ENCODE measurements at regions not wholly inside any gene's neighbourhood (a gene's known extent, or its start where the extent isn't known, plus 50 kb on each side); places are given as distances from the start of the nearest gene placed in this dataset.

DNA sequence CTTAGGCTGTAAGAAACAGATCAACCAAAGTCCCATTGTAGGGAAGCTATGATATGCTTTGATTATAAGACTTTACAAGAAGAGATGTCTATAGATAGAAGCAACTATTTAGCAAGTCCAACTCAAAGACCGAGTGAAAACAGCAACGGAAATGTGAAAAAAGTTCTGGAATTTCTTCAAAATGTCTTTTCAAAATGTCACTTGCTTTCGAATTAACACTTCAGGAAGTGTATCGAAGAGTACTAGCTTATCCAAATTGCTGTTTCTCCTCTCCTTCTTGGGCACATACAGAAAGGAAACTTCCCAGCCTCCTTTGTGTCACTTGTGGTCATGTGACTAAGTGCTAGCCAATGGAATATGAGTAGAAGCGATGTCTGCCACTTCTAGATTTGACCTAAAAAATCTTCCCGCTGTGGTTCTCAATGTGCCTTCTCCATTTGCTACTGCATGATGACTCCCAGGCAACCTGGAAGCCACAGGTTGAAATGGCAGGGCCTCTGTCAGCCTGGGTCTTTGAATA is 89.9 kb downstream of the TSEN15 start:
- no peak for DNase-seq (ENCODE audit: low read depth)
- TF ChIP-seq, protein P1, sequence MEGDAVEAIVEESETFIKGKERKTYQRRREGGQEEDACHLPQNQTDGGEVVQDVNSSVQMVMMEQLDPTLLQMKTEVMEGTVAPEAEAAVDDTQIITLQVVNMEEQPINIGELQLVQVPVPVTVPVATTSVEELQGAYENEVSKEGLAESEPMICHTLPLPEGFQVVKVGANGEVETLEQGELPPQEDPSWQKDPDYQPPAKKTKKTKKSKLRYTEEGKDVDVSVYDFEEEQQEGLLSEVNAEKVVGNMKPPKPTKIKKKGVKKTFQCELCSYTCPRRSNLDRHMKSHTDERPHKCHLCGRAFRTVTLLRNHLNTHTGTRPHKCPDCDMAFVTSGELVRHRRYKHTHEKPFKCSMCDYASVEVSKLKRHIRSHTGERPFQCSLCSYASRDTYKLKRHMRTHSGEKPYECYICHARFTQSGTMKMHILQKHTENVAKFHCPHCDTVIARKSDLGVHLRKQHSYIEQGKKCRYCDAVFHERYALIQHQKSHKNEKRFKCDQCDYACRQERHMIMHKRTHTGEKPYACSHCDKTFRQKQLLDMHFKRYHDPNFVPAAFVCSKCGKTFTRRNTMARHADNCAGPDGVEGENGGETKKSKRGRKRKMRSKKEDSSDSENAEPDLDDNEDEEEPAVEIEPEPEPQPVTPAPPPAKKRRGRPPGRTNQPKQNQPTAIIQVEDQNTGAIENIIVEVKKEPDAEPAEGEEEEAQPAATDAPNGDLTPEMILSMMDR (IDR thresholded peaks at IDR 0.05; ENCODE audit: insufficient read depth, low read length) = no peak
- H3K4me3 ChIP-seq (ENCODE audit: low read depth, low read length) = no peak overlapping the region

DNA sequence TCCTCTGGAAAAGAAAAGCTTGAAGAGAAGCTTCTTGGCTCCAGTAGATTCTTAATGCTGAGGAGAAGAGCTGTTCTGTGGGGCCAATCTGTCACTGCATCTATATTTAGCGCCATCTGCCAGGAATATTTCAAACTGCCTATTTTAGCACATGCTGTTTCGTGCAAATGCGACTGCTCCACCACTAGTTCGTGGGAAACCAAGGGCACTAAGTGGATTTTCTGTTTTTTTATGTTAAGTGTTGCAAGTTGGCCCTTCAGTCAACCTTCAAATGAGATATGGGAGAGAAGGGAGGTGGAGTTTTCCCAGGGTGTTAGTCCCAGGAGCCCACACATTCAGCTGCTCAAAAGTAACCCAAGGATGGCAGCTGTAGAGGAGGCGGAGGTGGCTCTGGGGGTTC is 91.9 kb downstream of the TSEN15 start:
- no peak overlapping the region for H3K4me3 ChIP-seq (ENCODE audit: low read depth, low read length)
- peak; percentile 40 for DNase-seq (ENCODE audit: low read depth)
- TF ChIP-seq, protein P1 (IDR thresholded peaks at IDR 0.05; ENCODE audit: insufficient read depth, low read length) = peak; percentile 10

DNA sequence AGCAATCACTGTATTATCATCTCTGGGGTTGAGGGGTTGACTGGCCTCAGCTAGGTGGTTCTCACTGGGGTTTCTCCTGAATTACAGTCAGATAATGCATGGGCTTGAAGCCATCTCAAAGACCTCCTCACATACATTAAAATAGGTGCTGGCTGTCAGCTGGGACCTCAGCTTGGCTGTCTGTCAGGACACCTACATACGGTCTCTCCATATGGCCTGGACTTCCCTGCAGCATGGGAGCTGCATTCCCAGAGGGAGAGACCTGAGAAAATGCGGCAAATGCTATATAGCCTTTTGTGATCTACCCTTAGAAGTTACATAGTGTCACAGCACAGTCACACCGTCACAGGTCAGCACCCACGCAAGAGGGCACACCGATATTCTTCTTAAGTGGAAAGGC is 93.6 kb downstream of the TSEN15 start:
- TF ChIP-seq, protein P1 (IDR thresholded peaks at IDR 0.05; ENCODE audit: insufficient read depth, low read length) = no peak
- no peak for DNase-seq (ENCODE audit: low read depth)
- no peak overlapping the region for H3K4me3 ChIP-seq (ENCODE audit: low read depth, low read length)

DNA sequence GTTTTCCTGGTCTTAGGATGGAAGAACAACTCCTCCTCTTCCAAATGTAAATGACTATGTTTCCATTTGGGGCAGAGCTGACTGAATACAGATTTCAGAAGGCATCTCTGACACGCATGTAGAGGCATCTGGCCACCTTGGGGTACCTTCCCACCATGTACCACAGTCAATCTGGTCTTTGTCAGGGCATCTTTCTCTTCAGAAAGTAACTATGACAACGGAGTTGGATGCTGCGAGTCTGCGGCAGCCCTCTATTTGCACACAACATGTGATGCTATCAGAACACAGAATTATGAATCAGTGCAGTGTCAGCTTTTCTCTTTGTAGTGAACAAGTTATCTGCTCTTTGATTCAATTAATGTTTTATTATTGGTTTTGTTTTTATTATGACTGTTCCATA is 94.7 kb downstream of the TSEN15 start:
- TF ChIP-seq, protein P1 (IDR thresholded peaks at IDR 0.05; ENCODE audit: insufficient read depth, low read length) = no peak
- H3K4me3 ChIP-seq (ENCODE audit: low read depth, low read length) = no peak overlapping the region

DNA sequence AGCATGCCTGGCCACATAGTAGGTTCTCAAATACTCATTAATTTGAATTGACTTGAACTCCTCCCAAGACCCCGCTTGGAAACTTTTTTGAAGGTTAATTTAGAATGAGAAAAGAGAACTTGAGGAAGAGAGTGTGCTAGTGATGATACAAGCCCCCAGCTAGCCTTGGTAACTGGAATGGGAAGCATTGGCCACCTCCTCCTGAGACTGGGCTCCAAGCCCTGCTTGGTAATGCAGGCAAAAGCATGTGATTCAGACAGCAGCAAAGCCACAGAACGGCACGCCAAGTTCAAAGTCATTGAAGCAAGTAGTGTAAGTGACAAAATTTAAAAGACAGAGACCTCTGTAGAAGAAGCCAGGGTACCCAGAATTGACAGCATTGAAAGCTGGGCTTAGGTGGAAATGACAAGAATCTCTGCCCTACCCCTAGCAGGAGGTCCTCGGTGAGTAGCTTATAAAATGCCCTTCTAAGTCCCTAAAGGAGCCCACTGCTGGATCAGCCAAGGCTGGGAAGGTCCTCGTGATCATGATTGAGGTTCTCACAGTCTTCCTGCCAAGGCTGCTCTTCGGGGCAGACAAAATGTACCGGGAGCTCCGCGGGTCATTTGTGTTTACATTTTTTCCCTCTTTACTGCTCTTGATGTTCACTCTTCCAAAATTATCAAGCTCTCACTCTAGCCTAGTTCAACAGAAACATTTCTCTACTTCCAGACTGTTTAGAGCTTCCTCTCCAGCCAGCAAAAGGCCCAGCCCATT is 99.4 kb downstream of the TSEN15 start:
- peak; percentile 62 for DNase-seq (ENCODE audit: low read depth)
- TF ChIP-seq, protein P1 (IDR thresholded peaks at IDR 0.05; ENCODE audit: insufficient read depth, low read length) = no peak

More for the DNA sequence above, 94.7 kb downstream of the TSEN15 start:
- DNase-seq (ENCODE audit: low read depth) = no peak

DNA sequence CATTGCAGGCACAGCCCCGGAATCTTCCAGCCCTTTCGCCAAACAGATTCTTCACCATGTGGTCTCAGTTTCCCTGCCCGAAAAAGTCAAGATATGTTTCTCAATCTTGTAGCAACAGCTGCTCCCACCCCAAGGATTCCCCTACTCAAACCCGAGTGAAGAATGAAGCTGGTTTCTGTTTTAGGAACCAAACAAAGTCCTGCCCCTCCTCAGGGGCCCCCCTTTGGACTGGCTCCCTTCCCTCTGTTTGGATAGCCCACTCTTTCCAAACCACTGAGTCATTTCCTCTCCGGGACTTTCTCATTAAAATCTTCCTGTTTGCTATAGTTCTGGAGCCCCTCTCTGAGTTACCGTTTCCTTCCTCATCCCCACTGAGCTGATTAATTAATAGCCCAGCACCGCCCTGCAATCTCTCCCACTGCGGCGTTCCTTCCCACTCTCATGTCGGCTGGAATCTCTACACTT is 100.9 kb downstream of the TSEN15 start:
- TF ChIP-seq, protein P1 (IDR thresholded peaks at IDR 0.05; ENCODE audit: insufficient read depth, low read length) = no peak
- peak; percentile 64 for DNase-seq (ENCODE audit: low read depth)
- peak overlapping the region; percentile 39 for H3K4me3 ChIP-seq (ENCODE audit: low read depth, low read length)

More for the DNA sequence above, 99.4 kb downstream of the TSEN15 start:
- H3K4me3 ChIP-seq (ENCODE audit: low read depth, low read length) = no peak overlapping the region

Data from fibroblast of the aortic adventitia (primary cell).